AG08396 (cell line): ENCODE measurements at regions not wholly inside any gene's neighbourhood (a gene's known extent, or its start where the extent isn't known, plus 50 kb on each side); places are given as distances from the start of the nearest gene placed in this dataset.
A peak's percentile ranks its signal among the peaks of the same experiment; 100 is the strongest.

Experiments used
- DNase-seq: peaks from one replicate; pipeline ENCODE4 v3.0.0; 2012; ENCODE audit warnings: low spot score, mixed read lengths

GRCh38 chr15:66945842-66946241 lies 119.6 kb upstream of the SMAD3 start:
- DNase-seq: no peak

- peak; percentile 70 for DNase-seq
Measured at GRCh38 chr15:66946578-66947164, 118.7 kb upstream of the SMAD3 start.

- DNase-seq: no peak
Measured at GRCh38 chr15:66947471-66947870, 117.9 kb upstream of the SMAD3 start.

GRCh38 chr15:66948294-66948693 lies 117.1 kb upstream of the SMAD3 start:
- DNase-seq: peak; percentile 36

GRCh38 chr15:66950114-66950513 lies 115.3 kb upstream of the SMAD3 start:
- no peak for DNase-seq

GRCh38 chr15:66951531-66952320 lies 113.7 kb upstream of the SMAD3 start:
- no peak for DNase-seq

- no peak for DNase-seq
Measured at GRCh38 chr15:66952756-66953522, 112.5 kb upstream of the SMAD3 start.

- DNase-seq: no peak
Measured at GRCh38 chr15:66953523-66954229, 111.7 kb upstream of the SMAD3 start.

GRCh38 chr15:66954601-66955000 lies 110.8 kb upstream of the SMAD3 start:
- DNase-seq: no peak

- DNase-seq: no peak
Measured at GRCh38 chr15:66955001-66955516, 110.3 kb upstream of the SMAD3 start.

GRCh38 chr15:66955871-66956585 lies 109.4 kb upstream of the SMAD3 start:
- no peak for DNase-seq

- no peak for DNase-seq
Measured at GRCh38 chr15:66956672-66957430, 108.6 kb upstream of the SMAD3 start.

GRCh38 chr15:66957431-66957720 lies 108.0 kb upstream of the SMAD3 start:
- no peak for DNase-seq

- no peak for DNase-seq
Measured at GRCh38 chr15:66959066-66959465, 106.3 kb upstream of the SMAD3 start.

- DNase-seq: no peak
Measured at GRCh38 chr15:66959875-66960274, 105.5 kb upstream of the SMAD3 start.

- no peak for DNase-seq
Measured at GRCh38 chr15:66960519-66960918, 104.9 kb upstream of the SMAD3 start.

GRCh38 chr15:66961407-66961884 lies 104.0 kb upstream of the SMAD3 start:
- DNase-seq: no peak

- DNase-seq: no peak
Measured at GRCh38 chr15:66961901-66962300, 103.5 kb upstream of the SMAD3 start.

- no peak for DNase-seq
Measured at GRCh38 chr15:66962522-66962921, 102.9 kb upstream of the SMAD3 start.

- DNase-seq: no peak
Measured at GRCh38 chr15:66963084-66963483, 102.3 kb upstream of the SMAD3 start.

GRCh38 chr15:66963710-66964109 lies 101.7 kb upstream of the SMAD3 start:
- DNase-seq: no peak
